HepG2 (cell line): ENCODE measurements at regions not wholly inside any gene's neighbourhood (a gene's known extent, or its start where the extent isn't known, plus 50 kb on each side); places are given as distances from the start of the nearest gene placed in this dataset.

ENCODE experiments used
- ATAC-seq: fragments of 200-7000 bp; cut with Tn5 transposase; 3 replicates; pipeline ENCODE4 v1.9.1; 2020; ENCODE audit warnings: mild to moderate bottlenecking, moderate library complexity
- BruUV-seq: library from RNA; stranded (reverse); fragments of 400-500 nt; replicated peaks from 2 replicates; lab custom pipeline; 2021; lab: Mats Ljungman, UMichigan
- CTCF ChIA-PET: fragments of 300-600 bp; formaldehyde crosslinking; extraction: SDS; loops from one replicate; lab custom pipeline; 2021; ENCODE audit warnings: low total read pairs, inconsistent platforms, low intra/inter-chr PET ratio; lab: Yijun Ruan, JAX
- POLR2A ChIA-PET: fragments of 350-600 bp; sonication (Branson Sonifier 250); formaldehyde crosslinking; loops from one replicate; lab custom pipeline; 2020; ENCODE audit warnings: antibody characterized with exemption, inconsistent platforms; lab: Yijun Ruan, JAX
- DNase-seq: peaks from one replicate; pipeline ENCODE4 v3.0.0-alpha.2; 2015; ENCODE audit warnings: low spot score
- FAIRE-seq: peaks from 3 replicates; lab custom pipeline; 2011; peaks lifted over from hg19 to GRCh38; lab: Jason Lieb, UNC
- H2AFZ ChIP-seq: one replicate; pipeline ENCODE4 v1.6.1; 2011; ENCODE audit warnings: low read length, inconsistent platforms
- H3K27ac ChIP-seq: fragments of 300-600 bp; 3 replicates; pipeline ENCODE4 v1.8.0; 2011; ENCODE audit warnings: mixed run types, mild to moderate bottlenecking, mixed read lengths, low read length, inconsistent platforms; ENCODE audit not compliant: insufficient read depth; ENCODE audit errors: extremely low read length
- H3K27me3 ChIP-seq, 2 experiments: fragments of 200-600 bp in 1 of 2; 2 replicates in 1 of 2; 3 replicates in 1 of 2; pipeline versions ENCODE4 v1.6.0 to v1.8.0; 2011; ENCODE audit warnings: low read length in 2 of 2, mild to moderate bottlenecking in 2 of 2, moderate library complexity in 2 of 2, inconsistent platforms in 1 of 2; ENCODE audit not compliant: insufficient read depth in 2 of 2, control insufficient read depth in 1 of 2
- H3K36me3 ChIP-seq, 2 experiments: fragments of 200-600 bp in 1 of 2; replicated peaks in 1 of 2; 2 replicates in 1 of 2; 3 replicates in 1 of 2; pipeline versions ENCODE4 v1.5.1 to v1.8.0; 2011; ENCODE audit warnings: low read length in 2 of 2, inconsistent platforms in 1 of 2; ENCODE audit not compliant: insufficient read depth in 2 of 2, control insufficient read depth in 1 of 2
- H3K4me1 ChIP-seq: 2 replicates; pipeline ENCODE4 v1.5.1; 2012; ENCODE audit warnings: low read length, inconsistent platforms; ENCODE audit not compliant: insufficient read depth
- H3K4me2 ChIP-seq: 2 replicates; pipeline ENCODE4 v1.6.0; 2011; ENCODE audit warnings: low read depth, low read length, inconsistent platforms
- H3K4me3 ChIP-seq, 3 experiments: fragments of 200-600 bp in 1 of 3; sonication (generic), shearing (Covaris generic) in 1 of 3; replicated peaks in 1 of 3; 2 replicates each; pipeline ENCODE4 v1.5.1; 2011 to 2016; ENCODE audit warnings: low read length in 3 of 3, inconsistent platforms in 2 of 3, low read depth in 2 of 3, mild to moderate bottlenecking in 2 of 3, control low read depth in 1 of 3, mixed read lengths in 1 of 3; ENCODE audit not compliant: insufficient read depth in 1 of 3
- H3K79me2 ChIP-seq: one replicate; pipeline ENCODE4 v1.6.1; 2011; ENCODE audit warnings: low read length, inconsistent platforms; ENCODE audit not compliant: insufficient read depth
- H3K9ac ChIP-seq: 2 replicates; pipeline ENCODE4 v1.6.0; 2011; ENCODE audit warnings: mild to moderate bottlenecking, low read depth, low read length, inconsistent platforms; ENCODE audit not compliant: insufficient read depth
- H3K9me3 ChIP-seq: 2 replicates; pipeline ENCODE4 v1.5.1; 2012; ENCODE audit warnings: mild to moderate bottlenecking, low read length
- H4K20me1 ChIP-seq: 2 replicates; pipeline ENCODE4 v1.6.0; 2011; ENCODE audit warnings: inconsistent platforms, mild to moderate bottlenecking, low read length, moderate library complexity; ENCODE audit not compliant: insufficient read depth
- CCDC6 ChIP-seq: sonication (generic); formaldehyde crosslinking; IDR thresholded peaks from 2 replicates; pipeline ENCODE4 v1.8.1; 2022; ENCODE audit warnings: mild to moderate bottlenecking, missing genetic modification reagents, moderate library complexity
- CERS6 ChIP-seq: sonication (generic); formaldehyde crosslinking; IDR thresholded peaks from 2 replicates; pipeline ENCODE4 v1.5.0; 2020; ENCODE audit warnings: missing genetic modification reagents
- ELF1 ChIP-seq: sonication (generic); formaldehyde crosslinking; IDR thresholded peaks from 2 replicates; pipeline ENCODE4 v1.4.0; 2020; ENCODE audit warnings: missing genetic modification reagents
- FOXP4 ChIP-seq: sonication (generic); formaldehyde crosslinking; IDR thresholded peaks from 2 replicates; pipeline ENCODE4 v1.4.0; 2020; ENCODE audit warnings: missing genetic modification reagents
- KLF15 ChIP-seq: sonication (generic); formaldehyde crosslinking; IDR thresholded peaks from 2 replicates; pipeline ENCODE4 v1.8.1; 2023; ENCODE audit warnings: borderline replicate concordance, mild to moderate bottlenecking, inconsistent platforms, missing genetic modification reagents, mixed read lengths
- NCOR1 ChIP-seq: fragments of 200-600 bp; sonication (generic); IDR thresholded peaks from 2 replicates; pipeline ENCODE4 v1.7.0; 2017; ENCODE audit warnings: antibody characterized with exemption, low read length, borderline replicate concordance
- NR2F6 ChIP-seq, 2 experiments: IDR thresholded peaks; 2 replicates each; pipeline ENCODE4 v1.6.1; 2016; ENCODE audit warnings: antibody characterized with exemption in 1 of 2, mild to moderate bottlenecking in 1 of 2
- SMAD9 ChIP-seq: sonication (generic); formaldehyde crosslinking; IDR thresholded peaks from 2 replicates; pipeline ENCODE4 v1.5.1; 2020; ENCODE audit warnings: mild to moderate bottlenecking, missing genetic modification reagents
- SRY ChIP-seq: sonication (generic); formaldehyde crosslinking; IDR thresholded peaks from 2 replicates; pipeline ENCODE4 v1.8.0; 2022; ENCODE audit warnings: mild to moderate bottlenecking, missing genetic modification reagents
- TMF1 ChIP-seq: sonication (generic); formaldehyde crosslinking; IDR thresholded peaks from 2 replicates; pipeline ENCODE4 v1.8.1; 2022; ENCODE audit warnings: low read depth, missing genetic modification reagents
- YY1 ChIP-seq: IDR thresholded peaks from 2 replicates; pipeline ENCODE4 v1.6.1; 2011; ENCODE audit warnings: low read length, low read depth, moderate library complexity, mild to moderate bottlenecking; ENCODE audit not compliant: insufficient read depth, insufficient replicate concordance
- ZNF235 ChIP-seq: sonication (generic); formaldehyde crosslinking; IDR thresholded peaks from 2 replicates; pipeline ENCODE4 v1.8.1; 2023; ENCODE audit warnings: mild to moderate bottlenecking, missing genetic modification reagents, borderline replicate concordance
- ZNF543 ChIP-seq: sonication (generic); formaldehyde crosslinking; IDR thresholded peaks from 2 replicates; pipeline ENCODE4 v1.4.0; 2020; ENCODE audit warnings: mild to moderate bottlenecking, missing genetic modification reagents
- ZNF747 ChIP-seq: sonication (generic); formaldehyde crosslinking; IDR thresholded peaks from 2 replicates; pipeline ENCODE4 v1.8.1; 2023; ENCODE audit warnings: missing genetic modification reagents, mild to moderate bottlenecking, borderline replicate concordance
- WGBS: methylation state at CpG from one replicate; pipeline ENCODE4 v1.1.6; 2017; ENCODE audit warnings: low lambda C conversion rate; 5-methylcytosine and 5-hydroxymethylcytosine counted together
- in situ Hi-C: cut with HindIII; loops from 2 replicates; pipeline ENCODE4 v1.10.0; 2017; ENCODE audit warnings: low pct_unique_long_range_greater_than_20kb; ENCODE audit not compliant: extremely low pct_ligation_motif_present
- intact Hi-C: fragments of 100-400 bp; cut with micrococcal nuclease; formaldehyde crosslinking; loops from one replicate; pipeline ENCODE4 v1.10.0; 2022; ENCODE audit not compliant: unreplicated experiment
- TF ChIP-seq, protein P1 (sequence below): sonication (generic); formaldehyde crosslinking; conservative IDR thresholded peaks from 2 replicates; pipeline ENCODE4 v1.4.0; 2020; ENCODE audit warnings: missing genetic modification reagents

GRCh38 chr1:88204612-88205167 lies 479.4 kb upstream of the PKN2 start:
- 0% methylated on average over 1 of the region's 1 CpG for WGBS
- H3K27ac ChIP-seq: no peak overlapping the region
- H3K79me2 ChIP-seq: no peaks in the 10 kb centered on the region
- H3K4me1 ChIP-seq: no peaks in the 10 kb centered on the region
- BruUV-seq: no TSS peak
- no peak overlapping the region for H3K4me2 ChIP-seq
- CTCF ChIA-PET: no interaction called here
- POLR2A ChIA-PET: no interaction called here
- intact Hi-C loops (no loop called here), in situ Hi-C loops (no loop called here)
- no peak overlapping the region for H3K9ac ChIP-seq
- H2AFZ ChIP-seq: no peak overlapping the region
- no peak for DNase-seq
- H3K9me3 ChIP-seq: no peaks in the 10 kb centered on the region
- no peaks in the 10 kb centered on the region for H4K20me1 ChIP-seq
- H3K36me3 ChIP-seq: no peaks in the 10 kb centered on the region
- TF ChIP-seq TMF1 (no peak), CCDC6 (CRISPR knock-in tag) (no peak), SMAD9 (CRISPR knock-in tag) (no peak), ELF1 (CRISPR knock-in tag) (no peak), NCOR1 (no peak), KLF15 (CRISPR knock-in tag) (no peak)
- TF ChIP-seq, protein P1, sequence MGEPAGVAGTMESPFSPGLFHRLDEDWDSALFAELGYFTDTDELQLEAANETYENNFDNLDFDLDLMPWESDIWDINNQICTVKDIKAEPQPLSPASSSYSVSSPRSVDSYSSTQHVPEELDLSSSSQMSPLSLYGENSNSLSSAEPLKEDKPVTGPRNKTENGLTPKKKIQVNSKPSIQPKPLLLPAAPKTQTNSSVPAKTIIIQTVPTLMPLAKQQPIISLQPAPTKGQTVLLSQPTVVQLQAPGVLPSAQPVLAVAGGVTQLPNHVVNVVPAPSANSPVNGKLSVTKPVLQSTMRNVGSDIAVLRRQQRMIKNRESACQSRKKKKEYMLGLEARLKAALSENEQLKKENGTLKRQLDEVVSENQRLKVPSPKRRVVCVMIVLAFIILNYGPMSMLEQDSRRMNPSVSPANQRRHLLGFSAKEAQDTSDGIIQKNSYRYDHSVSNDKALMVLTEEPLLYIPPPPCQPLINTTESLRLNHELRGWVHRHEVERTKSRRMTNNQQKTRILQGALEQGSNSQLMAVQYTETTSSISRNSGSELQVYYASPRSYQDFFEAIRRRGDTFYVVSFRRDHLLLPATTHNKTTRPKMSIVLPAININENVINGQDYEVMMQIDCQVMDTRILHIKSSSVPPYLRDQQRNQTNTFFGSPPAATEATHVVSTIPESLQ (CRISPR knock-in tag): no peak
- TF ChIP-seq, all 625 proteins: peak for 0
- ATAC-seq (no peak), FAIRE-seq (no peak)
- no peak overlapping the region for H3K4me3 ChIP-seq
- no peaks in the 10 kb centered on the region; a peak in 1 of 5 replicates for H3K27me3 ChIP-seq

GRCh38 chr1:88208389-88208788 lies 475.7 kb upstream of the PKN2 start:
- no peaks in the 10 kb centered on the region for H3K36me3 ChIP-seq
- H3K4me1 ChIP-seq: no peaks in the 10 kb centered on the region
- no peaks in the 10 kb centered on the region for H4K20me1 ChIP-seq
- H2AFZ ChIP-seq: no peak overlapping the region
- H3K9me3 ChIP-seq: no peaks in the 10 kb centered on the region
- no peak for FAIRE-seq
- ChIA-PET CTCF (no interaction called here), POLR2A (no interaction called here)
- intact Hi-C loops (no loop called here), in situ Hi-C loops (no loop called here)
- no peak overlapping the region for H3K4me2 ChIP-seq
- H3K79me2 ChIP-seq: no peaks in the 10 kb centered on the region
- no peak overlapping the region for H3K27ac ChIP-seq
- 7% methylated on average over 1 of the region's 1 CpG for WGBS
- no peaks in the 10 kb centered on the region for H3K27me3 ChIP-seq
- ATAC-seq: no peak
- H3K4me3 ChIP-seq: no peak overlapping the region
- BruUV-seq: no TSS peak
- DNase-seq: no peak
- H3K9ac ChIP-seq: no peak overlapping the region
- TF ChIP-seq NR2F6 (IDR thresholded peaks at IDR 0.05): no peak
- TF ChIP-seq NR2F6 (CRISPR knock-in tag; IDR thresholded peaks at IDR 0.05): no peak
- no peak for TF ChIP-seq ZNF747 (CRISPR knock-in tag)
- no peak for TF ChIP-seq YY1
- TF ChIP-seq ZNF235 (CRISPR knock-in tag): no peak
- no peak for TF ChIP-seq SRY (CRISPR knock-in tag)
- no peak for TF ChIP-seq FOXP4 (CRISPR knock-in tag)
- TF ChIP-seq CERS6 (CRISPR knock-in tag): no peak
- TF ChIP-seq ZNF543 (CRISPR knock-in tag): no peak
